ENCODE measurements at regions not wholly inside any gene's neighbourhood (a gene's known extent, or its start where the extent isn't known, plus 50 kb on each side); places are given as distances from the start of the nearest gene placed in this dataset.

- TF ChIP-seq CTCF (IDR thresholded peaks at IDR 0.05) (no peak), POLR2A (IDR thresholded peaks at IDR 0.05) (no peak)
These were observed 319.9 kb upstream of the DACH1 start for GRCh38 chr13:72186730-72187422.

All from esophagus squamous epithelium (tissue), 4 donors.